BLaER1 treated with 17β-estradiol and CSF1 and Interleukin-3, amounts not matched to agents 10 nM and 100 nM (cell line): ENCODE measurements at regions not wholly inside any gene's neighbourhood (a gene's known extent, or its start where the extent isn't known, plus 50 kb on each side); places are given as distances from the start of the nearest gene placed in this dataset.

Experiments used
- H3K27ac ChIP-seq, 11 experiments: shearing (Covaris generic); formaldehyde crosslinking; 2 replicates each; pipeline ENCODE4 v1.8.1; 2022
- H3K27me3 ChIP-seq, 11 experiments: shearing (Covaris generic); formaldehyde crosslinking; 2 replicates each; pipeline ENCODE4 v1.8.1; 2022
- H3K36me3 ChIP-seq, 11 experiments: shearing (Covaris generic); formaldehyde crosslinking; 2 replicates each; pipeline ENCODE4 v1.8.1; 2022
- H3K4me1 ChIP-seq, 10 experiments: shearing (Covaris generic); formaldehyde crosslinking; 2 replicates each; pipeline ENCODE4 v1.8.1; 2022
- H3K4me2 ChIP-seq, 11 experiments: shearing (Covaris generic); formaldehyde crosslinking; 2 replicates each; pipeline ENCODE4 v1.8.1; 2022
- H3K4me3 ChIP-seq, 10 experiments: shearing (Covaris generic); formaldehyde crosslinking; 2 replicates each; pipeline ENCODE4 v1.8.1; 2022
- H3K9ac ChIP-seq, 11 experiments: shearing (Covaris generic); formaldehyde crosslinking; 2 replicates each; pipeline ENCODE4 v1.8.1; 2022
- H3K9me3 ChIP-seq, 11 experiments: shearing (Covaris generic); formaldehyde crosslinking; replicated peaks in 1 of 11; 2 replicates each; pipeline ENCODE4 v1.8.1; 2022
- H4K20me1 ChIP-seq, 11 experiments: shearing (Covaris generic); formaldehyde crosslinking; 2 replicates each; pipeline ENCODE4 v1.8.1; 2022
- Cebpa-rat ChIP-seq, 11 experiments: shearing (Covaris generic); IDR thresholded peaks; 2 replicates each; pipeline ENCODE4 v1.8.1; 2022

GRCh38 chr20:52747845-52748284 lies 224.3 kb upstream of the TSHZ2 start:
- no peak for TF ChIP-seq Cebpa-rat (IDR thresholded peaks at IDR 0.05)
- Histone ChIP-seq H3K4me1 (no peaks in the 10 kb centered on the region), H4K20me1 (no peaks in the 10 kb centered on the region)

GRCh38 chr20:52746770-52747169 lies 225.4 kb upstream of the TSHZ2 start:
- no peaks in the 10 kb centered on the region for H4K20me1 ChIP-seq

More at GRCh38 chr20:52747845-52748284, 224.3 kb upstream of the TSHZ2 start:
- Histone ChIP-seq H3K36me3 (no peaks in the 10 kb centered on the region), H3K27me3 (no peaks in the 10 kb centered on the region), H3K9me3 (peaks cover 0 to 5% (median 0%) of the 10 kb centered on the region in 11 experiments; a peak in 1 of 22 replicates), H3K9ac (no peak overlapping the region), H3K4me2 (no peak overlapping the region), H3K4me3 (no peak overlapping the region), H3K27ac (no peak overlapping the region)

DNA sequence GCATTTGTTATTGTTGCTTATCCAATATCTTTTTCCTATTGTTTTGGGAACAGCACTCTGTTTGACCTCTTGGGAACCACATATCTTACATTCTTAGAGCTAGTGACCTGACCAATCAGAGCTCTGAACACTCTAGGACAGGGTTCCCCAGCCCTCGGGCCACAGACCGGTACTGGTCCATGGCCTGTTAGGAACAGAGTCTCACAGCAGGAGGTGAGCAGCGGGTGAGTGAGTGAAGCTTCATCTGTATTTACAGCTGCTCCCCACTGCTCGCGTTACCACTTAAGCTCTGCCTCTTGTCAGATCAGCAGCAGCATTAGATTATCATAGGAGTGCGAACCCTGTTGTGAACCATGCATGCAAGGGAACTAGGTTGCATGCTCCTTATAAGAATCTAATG lies 226.0 kb upstream of the TSHZ2 start:
- H3K9me3 ChIP-seq, result peaks cover 0 to 5% (median 0%) of the 10 kb centered on the region in 11 experiments; a peak in 1 of 22 replicates
- no peak overlapping the region for H3K9ac ChIP-seq
- H3K27me3 ChIP-seq, result no peaks in the 10 kb centered on the region
- no peaks in the 10 kb centered on the region for H3K36me3 ChIP-seq
- no peak for TF ChIP-seq Cebpa-rat (IDR thresholded peaks at IDR 0.05)
- H4K20me1 ChIP-seq, result no peaks in the 10 kb centered on the region
- no peak overlapping the region for H3K4me3 ChIP-seq
- no peaks in the 10 kb centered on the region for H3K4me1 ChIP-seq
- H3K4me2 ChIP-seq, result no peak overlapping the region
- H3K27ac ChIP-seq, result no peak overlapping the region

More at GRCh38 chr20:52746770-52747169, 225.4 kb upstream of the TSHZ2 start:
- Histone ChIP-seq H3K27ac (no peak overlapping the region), H3K4me3 (no peak overlapping the region), H3K4me2 (no peak overlapping the region), H3K9ac (no peak overlapping the region), H3K36me3 (no peaks in the 10 kb centered on the region), H3K4me1 (no peaks in the 10 kb centered on the region), H3K27me3 (no peaks in the 10 kb centered on the region), H3K9me3 (peaks cover 0 to 5% (median 0%) of the 10 kb centered on the region in 11 experiments; a peak in 1 of 22 replicates)
- TF ChIP-seq Cebpa-rat (IDR thresholded peaks at IDR 0.05), result no peak

DNA sequence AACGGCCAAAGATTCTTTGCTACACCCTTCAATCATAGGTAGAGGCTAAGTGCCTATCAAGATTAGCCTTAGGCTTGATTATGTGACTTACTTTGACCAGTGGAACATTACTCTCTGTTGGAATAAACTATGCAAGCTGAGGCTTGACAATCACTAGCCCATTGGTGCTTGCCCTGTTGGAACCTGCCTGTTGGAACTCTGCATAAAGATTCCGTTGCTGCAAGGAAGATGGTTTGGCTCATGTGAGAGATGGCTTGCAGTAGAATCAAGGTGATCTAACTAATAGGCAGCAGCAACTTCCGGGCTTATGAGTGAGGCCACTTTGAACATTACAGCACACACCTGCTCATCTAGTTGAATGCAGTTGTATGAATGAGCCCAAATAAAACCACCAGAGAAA lies 227.7 kb upstream of the TSHZ2 start:
- Histone ChIP-seq H3K27ac (no peak overlapping the region), H3K9me3 (no peaks in the 10 kb centered on the region), H4K20me1 (no peaks in the 10 kb centered on the region), H3K4me2 (no peak overlapping the region), H3K36me3 (no peaks in the 10 kb centered on the region), H3K27me3 (no peaks in the 10 kb centered on the region), H3K9ac (no peak overlapping the region), H3K4me1 (no peaks in the 10 kb centered on the region), H3K4me3 (no peak overlapping the region)
- no peak for TF ChIP-seq Cebpa-rat (IDR thresholded peaks at IDR 0.05)

DNA sequence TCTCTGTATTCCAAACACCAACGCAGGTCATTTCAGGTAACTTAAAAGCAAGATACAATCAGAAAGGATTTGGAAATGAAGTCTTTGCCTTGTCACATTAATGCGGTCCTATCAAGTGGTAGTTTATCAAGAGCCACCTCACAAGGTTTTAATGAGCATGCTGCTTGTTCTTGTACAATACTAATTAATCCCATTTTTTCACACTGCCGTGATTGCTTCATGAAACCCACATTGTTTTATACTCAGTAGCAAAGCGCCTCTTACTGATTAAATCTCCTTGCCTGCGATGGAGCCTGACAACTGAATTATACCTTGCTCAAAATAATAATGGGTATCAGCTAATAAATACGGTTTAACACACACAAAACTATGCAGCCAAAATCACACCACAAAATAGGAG lies 234.1 kb upstream of the TSHZ2 start:
- H3K27me3 ChIP-seq, result no peaks in the 10 kb centered on the region
- H3K27ac ChIP-seq, result no peak overlapping the region
- no peak overlapping the region for H3K4me3 ChIP-seq
- no peak overlapping the region for H3K9ac ChIP-seq
- no peaks in the 10 kb centered on the region for H3K36me3 ChIP-seq
- H3K9me3 ChIP-seq, result no peaks in the 10 kb centered on the region
- H4K20me1 ChIP-seq, result no peaks in the 10 kb centered on the region
- TF ChIP-seq Cebpa-rat (IDR thresholded peaks at IDR 0.05), result no peak
- no peaks in the 10 kb centered on the region for H3K4me1 ChIP-seq
- H3K4me2 ChIP-seq, result no peak overlapping the region

- no peak overlapping the region for H3K9ac ChIP-seq
- no peak overlapping the region for H3K27ac ChIP-seq
- no peak overlapping the region for H3K4me3 ChIP-seq
- H3K36me3 ChIP-seq, result no peaks in the 10 kb centered on the region
- TF ChIP-seq Cebpa-rat (IDR thresholded peaks at IDR 0.05), result no peak
- H3K9me3 ChIP-seq, result no peaks in the 10 kb centered on the region
- H3K4me1 ChIP-seq, result no peaks in the 10 kb centered on the region
- H4K20me1 ChIP-seq, result no peaks in the 10 kb centered on the region
- no peaks in the 10 kb centered on the region for H3K27me3 ChIP-seq
- H3K4me2 ChIP-seq, result no peak overlapping the region
Observed at GRCh38 chr20:52736507-52736906, 235.7 kb upstream of the TSHZ2 start.

GRCh38 chr20:52731093-52731492 lies 241.1 kb upstream of the TSHZ2 start:
- no peak for TF ChIP-seq Cebpa-rat (IDR thresholded peaks at IDR 0.05)
- Histone ChIP-seq H3K4me3 (no peak overlapping the region), H4K20me1 (no peaks in the 10 kb centered on the region), H3K9ac (no peak overlapping the region), H3K36me3 (no peaks in the 10 kb centered on the region), H3K27ac (no peak overlapping the region), H3K9me3 (peaks cover 24 to 40% (median 29%) of the 10 kb centered on the region in 11 experiments), H3K4me1 (no peaks in the 10 kb centered on the region), H3K27me3 (no peaks in the 10 kb centered on the region), H3K4me2 (no peak overlapping the region)

- Histone ChIP-seq H3K9ac (no peak overlapping the region), H3K4me1 (no peaks in the 10 kb centered on the region), H4K20me1 (no peaks in the 10 kb centered on the region), H3K27ac (no peak overlapping the region), H3K4me3 (no peak overlapping the region), H3K4me2 (no peak overlapping the region), H3K27me3 (no peaks in the 10 kb centered on the region), H3K36me3 (no peaks in the 10 kb centered on the region), H3K9me3 (peaks cover 24 to 40% (median 29%) of the 10 kb centered on the region in 11 experiments)
- TF ChIP-seq Cebpa-rat (IDR thresholded peaks at IDR 0.05), result no peak
Observed at GRCh38 chr20:52727740-52728456, 244.3 kb upstream of the TSHZ2 start.

DNA sequence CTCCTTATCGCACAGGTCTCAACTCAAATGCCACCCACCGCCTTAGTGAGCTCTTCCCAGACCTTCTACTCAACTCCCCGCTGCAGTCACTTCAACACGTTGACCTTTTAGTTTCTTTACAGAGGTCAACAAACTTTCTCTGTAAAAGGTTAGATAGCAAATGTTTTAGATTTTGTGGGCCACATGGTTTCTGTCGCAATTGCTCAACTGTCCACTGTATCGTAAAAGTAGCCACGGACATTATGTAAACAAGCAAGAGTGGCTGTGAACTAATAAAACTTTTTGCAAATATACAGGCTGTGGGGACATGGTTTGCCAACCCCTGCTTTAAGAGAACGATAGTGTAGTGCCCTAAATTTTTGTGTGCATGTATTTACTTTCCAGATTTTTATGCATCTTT lies 247.6 kb upstream of the TSHZ2 start:
- H3K9ac ChIP-seq, result no peak overlapping the region
- no peaks in the 10 kb centered on the region for H3K4me1 ChIP-seq
- H3K27me3 ChIP-seq, result no peaks in the 10 kb centered on the region
- no peak overlapping the region for H3K4me2 ChIP-seq
- no peaks in the 10 kb centered on the region for H4K20me1 ChIP-seq
- no peak overlapping the region for H3K4me3 ChIP-seq
- TF ChIP-seq Cebpa-rat (IDR thresholded peaks at IDR 0.05), result no peak
- H3K36me3 ChIP-seq, result no peaks in the 10 kb centered on the region
- no peak overlapping the region for H3K27ac ChIP-seq
- H3K9me3 ChIP-seq, result peaks cover 17 to 26% (median 21%) of the 10 kb centered on the region in 11 experiments
